LNCAP (cell line): ENCODE measurements at regions not wholly inside any gene's neighbourhood (a gene's known extent, or its start where the extent isn't known, plus 50 kb on each side); places are given as distances from the start of the nearest gene placed in this dataset.

ENCODE experiments used
- TF ChIP-seq, protein P1 (sequence below): fragments of 450-650 bp; IDR thresholded peaks from 2 replicates; pipeline ENCODE4 v1.5.1; 2017; ENCODE audit warnings: mild to moderate bottlenecking

DNA sequence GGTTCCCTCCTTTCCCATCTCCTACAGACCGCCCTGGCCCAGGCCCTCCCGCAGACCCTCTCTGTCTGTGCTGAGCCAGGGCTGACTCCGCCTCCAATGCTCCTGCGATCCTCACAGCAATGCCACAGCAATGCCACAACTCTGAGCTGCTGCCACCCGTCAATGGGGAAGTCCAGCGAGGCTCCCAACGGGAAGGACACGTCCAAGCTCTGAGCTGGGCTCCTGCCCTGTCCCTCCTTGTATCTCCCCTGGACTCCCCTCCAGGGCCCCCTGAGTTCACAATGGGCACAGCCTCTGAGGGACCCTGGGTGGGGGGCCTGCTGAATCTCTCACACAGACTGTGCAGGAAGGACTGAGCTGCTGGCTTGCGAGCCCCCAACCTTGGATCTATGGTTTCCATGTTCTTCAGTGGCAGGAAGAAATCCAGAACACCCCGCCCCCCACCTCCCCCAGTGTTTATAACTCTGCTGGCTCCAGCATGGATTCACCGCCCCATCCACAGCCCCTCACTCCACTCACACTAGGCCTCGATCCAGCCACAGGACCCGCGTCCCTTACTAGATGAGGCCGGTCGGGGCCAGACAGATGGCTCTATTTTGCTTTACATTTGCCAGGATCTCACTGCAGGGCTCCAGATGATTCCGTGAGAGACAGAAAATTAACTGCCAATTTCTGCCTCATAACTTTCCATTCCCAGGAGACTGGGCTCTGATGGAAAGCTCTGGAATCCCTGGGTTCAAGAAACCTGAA is 338.0 kb downstream of the MATN1 start:
- TF ChIP-seq, protein P1, sequence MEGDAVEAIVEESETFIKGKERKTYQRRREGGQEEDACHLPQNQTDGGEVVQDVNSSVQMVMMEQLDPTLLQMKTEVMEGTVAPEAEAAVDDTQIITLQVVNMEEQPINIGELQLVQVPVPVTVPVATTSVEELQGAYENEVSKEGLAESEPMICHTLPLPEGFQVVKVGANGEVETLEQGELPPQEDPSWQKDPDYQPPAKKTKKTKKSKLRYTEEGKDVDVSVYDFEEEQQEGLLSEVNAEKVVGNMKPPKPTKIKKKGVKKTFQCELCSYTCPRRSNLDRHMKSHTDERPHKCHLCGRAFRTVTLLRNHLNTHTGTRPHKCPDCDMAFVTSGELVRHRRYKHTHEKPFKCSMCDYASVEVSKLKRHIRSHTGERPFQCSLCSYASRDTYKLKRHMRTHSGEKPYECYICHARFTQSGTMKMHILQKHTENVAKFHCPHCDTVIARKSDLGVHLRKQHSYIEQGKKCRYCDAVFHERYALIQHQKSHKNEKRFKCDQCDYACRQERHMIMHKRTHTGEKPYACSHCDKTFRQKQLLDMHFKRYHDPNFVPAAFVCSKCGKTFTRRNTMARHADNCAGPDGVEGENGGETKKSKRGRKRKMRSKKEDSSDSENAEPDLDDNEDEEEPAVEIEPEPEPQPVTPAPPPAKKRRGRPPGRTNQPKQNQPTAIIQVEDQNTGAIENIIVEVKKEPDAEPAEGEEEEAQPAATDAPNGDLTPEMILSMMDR: no peak

DNA sequence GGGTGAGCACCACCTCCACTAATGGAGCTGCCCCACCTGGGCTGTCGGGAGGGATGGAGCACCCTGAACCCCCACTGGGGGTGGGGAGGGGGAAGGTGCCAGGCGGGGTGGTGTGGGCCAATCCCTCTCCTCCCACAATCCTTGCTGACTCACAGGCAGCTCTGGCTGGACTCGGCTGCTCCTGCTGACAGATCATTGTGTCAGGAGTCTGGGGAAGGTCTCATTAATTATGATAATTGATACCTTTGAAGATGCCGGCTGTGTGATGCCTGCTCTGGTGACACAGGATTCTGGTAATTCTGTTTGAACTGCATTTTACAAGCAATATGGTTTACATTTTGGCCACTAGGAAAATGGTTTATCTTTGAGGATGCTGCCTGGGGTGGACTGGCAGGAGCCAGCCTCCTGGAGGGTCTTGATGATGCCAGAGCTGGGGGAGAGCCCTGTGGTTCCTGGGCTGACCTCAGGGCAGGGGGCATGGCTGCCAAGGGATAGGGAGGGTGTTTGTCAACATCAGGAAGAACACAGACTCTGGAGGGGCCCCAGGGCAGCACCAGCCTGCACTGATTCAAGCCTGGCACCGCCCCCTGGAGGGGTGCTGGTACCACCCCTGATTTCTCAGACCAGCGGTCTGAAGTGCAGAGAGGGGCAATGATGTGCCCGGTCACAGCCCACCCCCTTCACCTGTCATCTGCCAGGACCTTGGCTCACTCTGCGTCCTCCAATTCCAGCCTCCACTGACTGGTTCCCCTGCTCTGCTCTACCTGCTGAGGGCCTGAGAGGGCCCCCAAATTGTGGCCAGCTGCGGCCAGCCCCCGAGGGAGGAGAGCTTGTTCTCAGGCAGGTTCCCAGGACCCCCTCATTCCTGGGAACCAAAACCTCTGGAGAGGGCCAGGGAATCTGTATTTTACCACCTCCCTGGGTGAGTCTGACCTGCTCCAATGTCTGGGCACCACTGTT is 338.8 kb downstream of the MATN1 start:
- TF ChIP-seq, protein P1: no peak

DNA sequence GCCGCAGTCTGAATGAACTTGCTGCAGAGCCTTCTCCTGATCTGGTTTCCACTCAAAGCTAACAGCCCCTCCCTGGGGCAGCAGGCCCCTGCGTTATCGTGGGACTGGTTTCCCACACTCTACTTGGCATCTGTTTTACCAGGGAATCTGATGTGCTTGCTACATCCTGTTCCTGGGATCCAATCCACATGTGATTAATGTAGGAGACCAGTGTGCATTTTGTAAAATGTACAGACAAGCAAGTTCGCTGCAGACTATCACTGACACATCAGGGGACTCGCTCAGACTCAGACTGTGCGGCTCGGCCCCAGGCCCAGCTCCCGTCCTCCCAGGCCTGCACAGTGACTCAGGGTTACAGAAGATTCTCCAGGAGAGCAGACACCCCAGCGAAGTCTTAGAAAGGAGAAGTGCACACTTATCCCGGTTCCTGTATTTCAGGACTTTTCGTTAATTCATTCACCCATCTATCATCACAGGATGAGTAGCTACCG is 340.1 kb downstream of the MATN1 start:
- TF ChIP-seq, protein P1: no peak

DNA sequence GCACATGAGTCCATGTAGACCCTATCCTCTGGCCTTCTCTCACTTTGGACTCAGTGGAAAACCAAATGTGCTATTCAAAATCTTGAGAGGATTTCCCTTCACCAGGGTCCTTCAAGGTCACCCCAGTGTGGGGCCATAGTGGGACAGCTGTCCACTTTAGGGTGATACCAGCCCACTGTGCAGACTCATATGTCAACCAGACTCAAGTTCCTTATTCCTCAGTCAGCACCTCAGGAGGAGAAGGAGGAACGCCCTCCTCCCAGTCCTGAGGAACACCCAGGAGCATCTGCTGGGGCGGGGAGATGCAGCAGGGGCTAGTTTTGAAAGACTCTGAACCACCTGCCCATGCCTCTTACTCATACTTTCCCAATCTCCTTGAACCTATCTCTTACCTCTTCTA is 340.9 kb downstream of the MATN1 start:
- TF ChIP-seq, protein P1: no peak

DNA sequence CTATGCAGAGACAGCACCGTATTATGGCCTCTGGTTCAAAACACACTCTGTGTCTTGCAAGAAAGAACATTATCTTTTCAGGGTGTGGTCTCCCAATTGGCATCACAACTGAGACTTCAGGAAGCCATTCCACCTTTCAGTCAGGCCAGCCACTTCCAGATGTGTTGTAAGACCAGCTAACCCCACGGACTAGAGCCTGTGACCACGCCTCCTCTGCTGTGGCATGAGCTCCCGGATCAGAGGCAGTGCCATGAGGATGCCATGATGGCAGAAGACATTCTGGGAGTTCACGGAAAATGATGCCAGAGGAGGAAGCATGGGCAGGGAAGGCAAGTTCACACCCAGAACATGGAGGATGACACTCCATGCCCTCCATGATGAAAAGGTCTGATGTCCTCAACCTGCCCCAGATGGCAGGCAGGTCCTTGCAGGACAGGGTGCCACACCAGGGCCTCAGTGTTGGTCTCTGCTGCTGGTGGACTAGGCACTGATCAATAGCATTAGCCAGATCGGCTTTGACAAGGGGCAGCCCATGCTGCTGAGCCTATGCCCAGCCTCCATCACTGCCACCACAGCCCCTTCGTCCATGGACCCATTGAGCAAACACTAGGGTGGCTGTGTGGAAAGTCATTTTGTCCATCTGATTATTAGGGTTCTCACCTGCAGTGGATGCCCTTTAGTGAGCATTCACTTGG is 341.6 kb downstream of the MATN1 start:
- TF ChIP-seq, protein P1: no peak

DNA sequence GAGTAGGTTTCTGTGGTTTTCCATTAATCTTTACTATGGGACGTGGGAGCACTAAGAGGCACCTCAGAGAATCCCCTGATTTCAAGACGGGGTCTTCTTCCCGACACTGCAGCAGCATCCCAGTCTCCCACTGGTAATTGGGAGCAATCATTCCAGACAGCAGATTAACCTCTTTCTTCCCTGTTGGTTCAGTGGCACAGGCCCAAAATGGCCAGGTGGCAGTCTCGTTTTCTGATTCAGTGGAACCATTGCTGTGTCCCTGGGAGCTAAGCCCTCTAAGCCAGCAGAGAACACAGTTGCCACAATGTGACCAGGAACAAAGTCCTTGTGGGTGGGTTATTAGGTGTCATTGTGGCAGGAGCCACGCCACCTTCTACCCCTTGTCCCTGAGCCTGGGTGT is 342.1 kb downstream of the MATN1 start:
- TF ChIP-seq, protein P1: no peak

DNA sequence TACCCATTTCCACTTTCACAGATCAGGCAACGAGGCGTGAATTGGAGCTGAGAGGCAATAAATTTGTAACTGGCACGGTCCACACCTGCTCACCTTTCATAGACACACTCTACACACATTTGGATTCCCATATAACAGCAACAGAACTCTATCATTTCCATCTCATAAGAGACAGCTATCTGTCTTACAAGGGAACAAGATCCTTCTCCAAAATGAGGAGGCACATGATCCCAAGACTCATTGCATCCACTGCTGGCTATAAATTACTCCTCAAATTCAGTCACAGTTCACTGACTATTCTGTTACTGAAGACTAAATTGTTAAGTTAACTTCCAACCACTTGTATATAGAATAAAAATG is 342.8 kb downstream of the MATN1 start:
- TF ChIP-seq, protein P1: no peak; the same call in 1 of the 2 replicates
